ENCODE measurements at regions not wholly inside any gene's neighbourhood (a gene's known extent, or its start where the extent isn't known, plus 50 kb on each side); places are given as distances from the start of the nearest gene placed in this dataset.

- H3K27me3 ChIP-seq (ENCODE audit: insufficient read depth, low read depth) = no peaks in the 10 kb centered on the region
- no peak overlapping the region for H3K4me2 ChIP-seq
- H3K36me3 ChIP-seq (ENCODE audit: insufficient read depth) = no peaks in the 10 kb centered on the region
- no peak overlapping the region for H2AFZ ChIP-seq (ENCODE audit: low read depth)
- no peak overlapping the region for H3K27ac ChIP-seq
- TF ChIP-seq CTCF (conservative IDR thresholded peaks at IDR 0.05; ENCODE audit: low read depth, low read length) = no peak
- no peak overlapping the region for H3K4me3 ChIP-seq (IDR thresholded peaks at IDR 0.05; ENCODE audit: insufficient read depth, low read depth, low read length)
- peaks cover 15% of the 10 kb centered on the region for H3K4me1 ChIP-seq (ENCODE audit: low read depth, poor library complexity, severe bottlenecking)
- H4K20me1 ChIP-seq (ENCODE audit: insufficient read depth) = no peaks in the 10 kb centered on the region
- no peaks in the 10 kb centered on the region for H3K79me2 ChIP-seq (ENCODE audit: insufficient read depth, low read depth)
- H3K9ac ChIP-seq = no peak overlapping the region
Observed at GRCh38 chr13:83215627-83216026, 666.6 kb downstream of the SLITRK1 start.

DNA sequence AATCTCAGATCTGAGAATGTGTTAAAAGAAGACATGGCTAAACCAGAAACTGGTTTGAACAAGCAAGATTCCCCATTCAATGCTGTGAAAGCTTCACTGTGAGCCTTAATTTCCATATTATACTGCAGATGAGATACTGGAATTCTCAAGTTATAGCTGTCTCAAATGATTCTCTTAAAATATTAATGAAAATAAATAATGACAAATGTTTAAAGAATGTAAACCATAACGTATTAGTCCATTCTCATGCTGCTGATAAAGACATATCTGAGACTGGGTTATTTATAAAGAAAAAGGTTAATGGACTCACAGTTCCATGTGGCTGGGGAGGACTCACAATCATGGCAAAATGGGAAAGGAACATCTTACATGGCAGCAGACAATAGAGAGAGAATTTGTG, 667.8 kb downstream of the SLITRK1 start:
- no peak for TF ChIP-seq CTCF (conservative IDR thresholded peaks at IDR 0.05; ENCODE audit: low read depth, low read length)
- Histone ChIP-seq H3K27me3 (ENCODE audit: insufficient read depth, low read depth) (no peaks in the 10 kb centered on the region), H4K20me1 (ENCODE audit: insufficient read depth) (no peaks in the 10 kb centered on the region), H3K79me2 (ENCODE audit: insufficient read depth, low read depth) (no peaks in the 10 kb centered on the region), H3K27ac (no peak overlapping the region), H3K4me1 (ENCODE audit: low read depth, poor library complexity, severe bottlenecking) (peaks cover 3% of the 10 kb centered on the region), H2AFZ (ENCODE audit: low read depth) (no peak overlapping the region), H3K4me3 (IDR thresholded peaks at IDR 0.05; ENCODE audit: insufficient read depth, low read depth, low read length) (no peak overlapping the region), H3K9ac (no peak overlapping the region), H3K4me2 (no peak overlapping the region), H3K36me3 (ENCODE audit: insufficient read depth) (no peaks in the 10 kb centered on the region)

DNA sequence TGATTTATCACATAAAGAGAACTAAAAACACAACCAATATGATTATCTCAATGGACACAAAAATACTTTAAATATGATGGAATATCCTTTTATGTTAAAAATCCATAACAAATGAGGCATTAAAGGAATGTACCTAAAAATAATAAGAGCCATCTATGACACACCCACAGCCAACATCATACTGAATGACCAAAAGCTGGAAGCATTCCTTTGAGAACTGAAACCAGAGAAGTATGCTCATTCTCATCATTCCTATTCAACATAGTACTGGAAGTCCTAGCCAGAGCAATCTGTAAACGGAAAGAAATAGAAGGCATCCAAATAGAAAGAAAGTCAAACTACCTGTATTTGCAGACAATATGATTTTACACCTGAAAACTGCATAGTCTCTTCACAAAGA, 671.0 kb downstream of the SLITRK1 start:
- Histone ChIP-seq H4K20me1 (ENCODE audit: insufficient read depth) (no peaks in the 10 kb centered on the region), H3K36me3 (ENCODE audit: insufficient read depth) (no peaks in the 10 kb centered on the region), H3K4me3 (IDR thresholded peaks at IDR 0.05; ENCODE audit: insufficient read depth, low read depth, low read length) (no peak overlapping the region), H3K27me3 (ENCODE audit: insufficient read depth, low read depth) (no peaks in the 10 kb centered on the region), H3K79me2 (ENCODE audit: insufficient read depth, low read depth) (no peaks in the 10 kb centered on the region), H3K27ac (no peak overlapping the region), H3K4me2 (no peak overlapping the region), H3K9ac (no peak overlapping the region), H2AFZ (ENCODE audit: low read depth) (no peak overlapping the region), H3K4me1 (ENCODE audit: low read depth, poor library complexity, severe bottlenecking) (no peaks in the 10 kb centered on the region)
- TF ChIP-seq CTCF (conservative IDR thresholded peaks at IDR 0.05; ENCODE audit: low read depth, low read length) = no peak

GRCh38 chr13:83204886-83205285, 677.4 kb downstream of the SLITRK1 start:
- no peaks in the 10 kb centered on the region for H3K79me2 ChIP-seq (ENCODE audit: insufficient read depth, low read depth)
- no peak for TF ChIP-seq CTCF (conservative IDR thresholded peaks at IDR 0.05; ENCODE audit: low read depth, low read length)
- H3K36me3 ChIP-seq (ENCODE audit: insufficient read depth) = no peaks in the 10 kb centered on the region
- H3K4me3 ChIP-seq (IDR thresholded peaks at IDR 0.05; ENCODE audit: insufficient read depth, low read depth, low read length) = no peak overlapping the region
- no peaks in the 10 kb centered on the region for H4K20me1 ChIP-seq (ENCODE audit: insufficient read depth)
- no peak overlapping the region for H3K9ac ChIP-seq
- H2AFZ ChIP-seq (ENCODE audit: low read depth) = no peak overlapping the region
- no peak overlapping the region for H3K27ac ChIP-seq
- no peaks in the 10 kb centered on the region for H3K27me3 ChIP-seq (ENCODE audit: insufficient read depth, low read depth)
- no peak overlapping the region for H3K4me2 ChIP-seq
- H3K4me1 ChIP-seq (ENCODE audit: low read depth, poor library complexity, severe bottlenecking) = no peaks in the 10 kb centered on the region

DNA sequence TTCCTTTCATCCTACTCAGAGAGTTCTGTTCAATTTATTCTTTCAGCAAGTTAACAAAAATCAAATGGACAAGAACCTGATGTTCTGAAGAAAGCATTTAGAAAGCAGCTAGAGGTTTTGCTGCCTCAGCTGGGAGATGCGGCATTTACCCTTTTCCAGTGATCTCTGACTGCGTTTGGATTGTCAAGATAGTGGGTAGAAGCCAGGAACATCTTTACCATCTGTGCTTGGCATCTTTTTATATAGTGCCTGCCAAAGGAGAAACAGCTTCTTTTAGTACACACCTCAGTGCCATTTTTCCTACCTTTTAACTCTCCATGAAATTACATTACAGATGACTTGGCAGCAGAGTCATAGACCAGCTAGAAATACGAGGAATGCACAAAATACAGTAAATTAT, 680.8 kb downstream of the SLITRK1 start:
- Histone ChIP-seq H3K4me3 (IDR thresholded peaks at IDR 0.05; ENCODE audit: insufficient read depth, low read depth, low read length) (no peak overlapping the region), H3K36me3 (ENCODE audit: insufficient read depth) (no peaks in the 10 kb centered on the region), H3K27me3 (ENCODE audit: insufficient read depth, low read depth) (no peaks in the 10 kb centered on the region), H3K4me2 (no peak overlapping the region), H3K4me1 (ENCODE audit: low read depth, poor library complexity, severe bottlenecking) (no peaks in the 10 kb centered on the region), H3K27ac (no peak overlapping the region), H2AFZ (ENCODE audit: low read depth) (no peak overlapping the region), H4K20me1 (ENCODE audit: insufficient read depth) (no peaks in the 10 kb centered on the region), H3K79me2 (ENCODE audit: insufficient read depth, low read depth) (no peaks in the 10 kb centered on the region), H3K9ac (no peak overlapping the region)
- no peak for TF ChIP-seq CTCF (conservative IDR thresholded peaks at IDR 0.05; ENCODE audit: low read depth, low read length)

Data from KMS-11 (cell line).